Activated CD4-positive, alpha-beta T cell treated with anti-CD3 and anti-CD28 coated beads for 24 hours (primary cell): ENCODE measurements at regions not wholly inside any gene's neighbourhood (a gene's known extent, or its start where the extent isn't known, plus 50 kb on each side); places are given as distances from the start of the nearest gene placed in this dataset.
"Not testable (repeated sequence)": the region's sequence is repeated elsewhere in the genome, so short reads cannot be mapped to it uniquely, and the experiment has no call there.

Source experiments
- DNase-seq, 2 donors: peaks; one replicate each; pipeline ENCODE4 v3.0.0-alpha.2; 2020; ENCODE audit warnings: low read depth in 2 of 2

DNA sequence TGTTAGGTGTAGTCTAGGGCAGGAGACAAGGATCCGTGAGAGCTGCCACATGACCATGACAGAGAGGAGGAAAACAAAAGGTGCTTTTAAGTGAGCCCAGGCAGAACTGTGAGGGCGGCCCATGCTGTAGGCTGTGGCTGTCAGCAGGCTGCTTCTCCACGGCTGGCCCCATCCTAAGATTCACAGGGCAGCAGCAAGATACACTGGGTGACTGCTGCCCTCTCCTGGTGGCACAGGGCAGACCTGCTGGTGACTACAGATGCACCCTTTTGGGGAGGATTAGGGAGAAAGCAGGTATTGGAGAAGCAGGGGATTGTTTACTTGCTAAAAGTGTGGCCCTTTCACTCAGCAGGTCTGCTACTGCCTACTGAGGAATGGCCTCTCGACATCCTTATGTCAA lies 112.2 kb upstream of the CCZ1B start:
- DNase-seq, result not testable (repeated sequence)

DNA sequence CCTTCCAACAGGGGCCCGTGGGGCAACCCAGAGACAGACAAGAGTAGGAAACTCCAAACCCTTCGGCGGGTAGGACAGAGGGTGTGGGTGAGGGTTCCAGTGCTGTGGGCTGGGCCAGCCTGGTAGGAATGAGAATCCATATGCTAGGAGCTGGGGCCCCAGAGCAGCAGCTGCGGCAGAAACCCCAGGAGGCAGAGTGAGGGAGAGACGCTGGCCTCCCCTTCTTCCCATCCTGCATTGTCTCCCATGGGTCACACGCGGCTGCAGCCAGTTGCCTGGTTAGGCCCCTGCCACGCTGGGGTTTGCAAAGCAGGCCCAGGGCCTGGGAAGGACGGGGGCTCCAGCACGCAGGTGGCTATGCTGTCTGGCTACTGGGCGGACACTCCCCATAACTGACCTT lies 113.1 kb upstream of the CCZ1B start:
- not testable (repeated sequence) for DNase-seq

DNA sequence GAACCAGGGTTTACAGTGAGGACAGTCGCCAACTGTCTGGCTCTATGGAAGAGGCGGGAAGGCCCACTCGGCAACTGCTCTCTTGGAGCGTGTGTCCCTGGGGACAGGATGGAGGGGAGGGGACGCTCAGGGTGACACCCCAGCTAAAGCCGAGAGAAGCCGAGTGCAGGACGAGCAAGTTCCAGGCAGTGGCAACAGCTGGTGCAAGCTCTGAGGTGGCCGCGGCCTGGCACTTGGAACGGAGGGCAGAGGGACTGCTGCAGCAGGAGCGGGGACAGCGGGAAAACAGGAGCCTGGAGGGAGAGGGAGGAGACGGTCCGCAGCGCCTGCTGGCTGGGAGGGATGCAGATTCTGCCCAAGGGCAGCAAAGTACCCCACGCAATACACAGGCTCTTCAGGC lies 113.8 kb upstream of the CCZ1B start:
- DNase-seq, result not testable (repeated sequence)

DNA sequence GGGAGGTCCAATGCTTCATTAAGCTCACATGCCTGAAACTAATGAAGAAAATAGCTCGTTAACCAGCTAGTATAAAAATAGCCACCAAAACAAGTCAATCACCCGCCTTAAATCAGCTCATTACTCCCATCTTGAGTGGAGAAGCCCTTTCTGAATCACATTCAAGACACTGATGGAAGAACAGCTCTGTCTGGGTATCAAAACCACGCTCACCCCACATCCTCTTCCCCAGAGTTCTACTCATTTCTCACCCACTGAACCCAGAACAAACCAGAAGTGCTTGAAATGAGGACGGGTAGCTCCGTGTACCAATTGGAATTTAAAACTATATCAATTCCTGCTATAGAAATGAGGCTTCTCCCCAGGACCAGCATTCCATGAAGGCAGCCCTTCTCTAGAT lies 120.8 kb upstream of the CCZ1B start:
- DNase-seq, result not testable (repeated sequence)

DNA sequence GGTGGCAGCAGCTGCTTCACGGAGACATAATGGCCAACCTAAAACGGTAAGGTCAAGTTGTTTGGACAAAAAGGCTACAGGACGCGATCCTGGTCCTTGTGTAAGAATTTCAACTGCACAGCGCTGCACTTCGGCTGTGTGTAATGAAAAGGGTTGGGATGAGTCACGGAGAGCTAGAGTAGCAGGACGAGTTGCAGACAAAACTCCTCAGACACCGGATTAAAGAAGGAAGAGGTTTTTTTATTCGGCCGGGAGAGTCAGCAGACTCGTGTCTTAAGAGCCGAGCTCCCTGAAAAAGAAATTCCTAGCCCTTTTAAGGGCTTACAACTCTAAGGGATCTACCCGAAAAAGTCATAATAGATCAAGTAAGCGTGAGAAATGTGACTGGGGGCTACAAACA lies 124.2 kb upstream of the CCZ1B start:
- DNase-seq, result not testable (repeated sequence)

DNA sequence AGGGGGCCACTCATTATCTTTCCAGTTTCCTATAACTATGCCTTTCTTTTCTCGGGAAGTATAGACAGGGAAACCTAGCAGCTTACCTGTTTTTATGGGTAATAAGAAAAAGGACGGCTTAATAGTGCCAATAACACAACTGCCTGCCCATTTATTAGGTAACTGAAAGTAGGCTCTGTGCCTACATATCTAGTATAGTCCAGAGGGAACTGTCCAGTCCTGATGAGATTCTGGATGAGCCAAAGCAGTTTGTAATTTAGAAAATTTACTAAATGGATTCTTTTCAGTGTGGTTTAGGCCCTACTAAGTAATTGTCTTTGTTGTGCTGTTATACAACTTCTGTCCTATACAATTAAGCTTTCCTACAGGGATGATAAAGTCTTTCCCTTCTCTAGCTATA lies 125.5 kb upstream of the CCZ1B start:
- not testable (repeated sequence) for DNase-seq

DNA sequence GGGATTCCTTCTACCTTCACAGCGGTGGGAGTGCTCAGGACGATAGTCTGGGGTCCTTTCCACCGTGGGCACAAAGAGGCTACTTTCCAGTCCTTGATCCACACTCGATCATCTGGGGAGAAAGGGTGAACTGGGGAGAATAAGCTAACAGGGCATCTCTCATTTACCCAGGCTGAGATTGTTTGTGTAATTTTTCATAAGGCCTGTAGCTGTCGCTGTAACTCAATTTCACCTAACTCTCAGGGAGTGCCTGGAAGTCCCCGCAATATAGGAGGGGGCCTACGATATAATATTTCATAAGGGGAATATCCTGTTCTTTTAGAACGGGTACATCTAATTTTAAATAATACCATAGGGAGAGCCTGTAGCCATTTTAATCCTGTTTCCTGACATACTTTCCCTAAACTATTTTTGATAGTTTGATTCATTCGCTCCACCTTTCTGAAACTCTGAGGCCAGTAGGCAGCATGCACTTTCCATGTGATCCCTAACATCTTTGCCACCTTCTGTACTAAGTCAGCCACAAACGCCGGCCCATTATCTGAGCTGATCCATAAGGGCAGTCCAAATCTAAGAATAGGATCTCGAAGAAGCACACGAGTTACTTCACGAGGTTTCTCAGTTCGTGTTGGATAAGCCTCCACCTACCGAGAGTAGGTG lies 127.2 kb upstream of the CCZ1B start:
- DNase-seq, result not testable (repeated sequence)

DNA sequence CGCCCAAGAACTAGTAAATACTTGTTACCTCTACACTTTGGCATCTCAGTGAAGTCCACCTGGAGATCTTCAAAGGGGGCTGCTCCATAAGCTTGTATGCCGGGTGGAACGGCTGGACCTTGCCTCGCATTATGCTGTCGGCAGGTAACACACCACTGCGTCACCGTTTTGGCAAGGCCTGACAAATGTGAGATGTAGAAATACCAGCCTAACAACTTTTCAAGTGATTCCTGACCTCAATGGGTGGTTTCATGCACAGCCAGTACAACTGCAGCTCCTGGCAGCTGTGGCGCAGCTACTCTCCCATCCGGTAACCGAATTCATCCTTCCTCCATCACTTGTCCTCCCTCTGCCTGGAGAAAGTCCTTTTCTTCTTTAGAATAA lies 127.7 kb upstream of the CCZ1B start:
- DNase-seq, result not testable (repeated sequence)

DNA sequence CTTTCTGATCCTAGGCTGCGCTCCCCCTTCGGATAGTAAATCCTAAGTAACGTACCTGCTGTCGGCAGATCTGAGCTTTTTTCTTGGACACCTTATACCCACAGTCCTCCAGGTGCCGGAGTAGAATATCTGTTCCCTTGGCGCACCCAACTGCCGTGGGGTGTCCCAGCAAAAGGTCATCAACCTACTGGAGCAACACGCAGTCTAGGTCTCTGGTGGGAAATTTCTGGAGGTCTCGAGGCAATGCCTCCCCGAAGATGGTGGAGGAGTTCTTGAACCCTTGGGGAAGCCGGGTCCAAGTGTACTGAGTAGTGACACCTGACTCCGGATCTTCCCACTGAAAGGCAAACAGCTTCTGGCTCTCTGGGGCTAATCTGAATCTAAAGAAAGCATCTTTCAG lies 129.3 kb upstream of the CCZ1B start:
- DNase-seq, result not testable (repeated sequence)

DNA sequence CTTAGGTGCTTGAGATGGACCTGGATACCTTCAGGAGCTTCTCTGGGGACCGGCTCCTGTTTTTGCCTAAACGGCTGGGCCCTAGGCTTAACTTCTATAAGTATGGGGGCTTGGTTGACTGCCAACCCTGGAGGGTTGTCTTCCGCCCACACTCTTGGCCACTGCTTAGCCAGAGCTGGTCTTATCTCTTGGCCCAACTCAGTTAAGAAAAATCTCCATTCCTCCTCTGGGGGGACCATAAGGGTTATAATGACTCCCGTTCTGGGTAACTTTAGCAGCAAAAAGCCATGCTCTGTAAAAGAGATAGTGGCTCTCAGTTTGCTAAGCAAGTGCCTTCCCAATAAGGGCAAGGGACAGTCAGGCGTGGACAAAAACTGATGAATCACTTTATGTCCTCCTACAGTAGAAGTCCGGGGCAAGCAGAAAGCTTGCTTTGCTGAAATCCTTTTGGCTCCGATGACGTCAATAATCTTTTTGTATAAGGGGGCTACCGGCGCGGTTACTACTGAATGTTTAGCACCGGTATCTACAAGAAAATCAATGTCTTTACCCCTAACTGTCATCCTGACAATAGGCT lies 130.0 kb upstream of the CCZ1B start:
- DNase-seq, result not testable (repeated sequence)

DNA sequence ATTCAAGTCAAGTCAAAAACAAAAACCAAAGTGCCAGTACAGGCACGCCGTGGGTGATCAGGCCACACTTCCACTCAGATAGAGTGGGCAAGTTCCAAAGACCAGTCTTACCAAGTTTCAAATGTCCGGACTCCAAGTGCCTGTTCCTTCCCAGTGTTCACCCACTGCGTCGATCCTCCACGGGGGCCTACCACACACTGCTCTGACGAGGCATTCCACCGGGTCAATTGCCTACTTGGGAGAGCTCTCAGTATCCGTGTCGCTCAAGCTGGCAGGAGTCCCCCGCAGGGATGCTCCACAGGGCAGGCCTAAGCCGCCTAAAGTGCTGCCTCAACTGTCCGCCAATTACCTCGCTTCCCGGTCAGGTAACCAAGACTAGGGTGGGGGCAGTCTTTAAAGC lies 132.3 kb upstream of the CCZ1B start:
- not testable (repeated sequence) for DNase-seq

DNA sequence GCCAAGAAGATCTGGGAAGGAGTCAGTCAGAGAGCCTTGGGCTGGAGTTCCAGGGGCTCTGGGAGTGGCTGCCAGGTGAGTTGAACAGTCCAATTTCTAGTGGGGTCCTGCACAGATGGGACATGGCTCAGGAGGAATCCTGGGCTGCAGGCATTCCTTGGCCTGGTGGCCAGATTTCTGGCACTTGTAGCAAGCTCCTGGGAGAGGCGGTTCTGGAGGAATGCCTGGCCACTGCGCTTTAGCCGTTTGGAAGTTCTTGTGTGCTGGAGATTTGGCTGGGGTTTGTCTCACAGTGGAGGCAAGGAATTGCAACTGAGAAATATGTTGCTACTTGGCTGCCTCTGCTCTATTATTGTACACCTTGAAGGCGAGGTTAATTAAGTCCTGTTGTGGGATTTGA lies 133.9 kb upstream of the CCZ1B start:
- DNase-seq, result not testable (repeated sequence)

DNA sequence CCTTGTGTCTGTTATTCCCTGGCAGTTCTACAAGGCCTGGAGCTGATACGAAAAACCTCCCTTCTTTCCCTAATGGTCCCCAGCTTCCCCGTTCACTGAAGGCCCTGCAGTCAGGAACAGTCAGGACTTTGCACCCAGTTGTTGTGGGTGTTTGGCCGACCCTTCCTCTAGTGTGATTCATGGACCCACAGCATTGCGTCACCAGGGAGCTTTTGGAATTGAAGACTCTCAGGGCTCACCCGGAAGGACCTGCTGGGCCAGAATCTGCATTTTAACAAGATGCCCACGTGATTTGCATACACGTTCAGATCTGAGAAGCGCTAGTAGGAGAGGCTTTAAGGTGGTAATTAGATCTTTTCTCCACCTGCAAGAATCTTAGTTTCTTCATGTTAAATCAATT lies 136.8 kb upstream of the CCZ1B start:
- DNase-seq, result not testable (repeated sequence)

DNA sequence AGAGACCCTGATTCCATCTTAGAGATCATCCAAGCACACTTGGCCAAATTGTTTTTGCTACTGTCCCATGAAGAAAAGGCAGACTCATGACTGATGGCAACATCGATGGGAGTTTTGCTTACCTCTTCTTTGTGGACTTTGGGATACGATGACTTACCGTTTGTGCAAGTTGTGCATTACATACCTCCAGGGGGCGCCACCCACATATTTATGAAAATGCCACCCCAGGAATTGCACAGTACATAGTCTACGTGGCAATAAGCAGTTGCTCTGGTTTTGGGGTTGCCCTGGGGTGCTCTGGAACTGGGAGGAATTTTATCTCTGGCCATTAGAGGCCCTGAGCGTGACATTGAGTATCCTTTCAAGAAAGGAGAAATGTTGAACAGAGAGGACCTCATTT lies 139.0 kb upstream of the CCZ1B start:
- peak; percentile 39 to 56 for DNase-seq

DNA sequence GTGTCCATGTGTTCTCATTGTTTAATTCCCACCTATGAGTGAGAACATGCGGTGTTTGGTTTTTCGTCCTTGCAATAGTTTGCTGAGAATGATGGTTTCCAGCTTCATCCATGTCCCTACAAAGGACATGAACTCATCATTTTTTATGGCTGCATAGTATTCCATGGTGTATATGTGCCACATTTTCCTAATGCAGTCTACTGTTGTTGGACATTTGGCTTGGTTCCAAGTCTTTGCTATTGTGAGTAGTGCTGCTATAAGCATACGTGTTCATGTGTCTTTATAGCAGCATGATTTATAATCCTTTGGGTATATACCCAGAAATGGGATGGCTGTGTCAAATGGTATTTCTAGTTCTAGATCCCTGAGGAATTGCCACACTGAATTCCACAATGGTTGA lies 144.1 kb upstream of the CCZ1B start:
- not testable (repeated sequence) for DNase-seq

DNA sequence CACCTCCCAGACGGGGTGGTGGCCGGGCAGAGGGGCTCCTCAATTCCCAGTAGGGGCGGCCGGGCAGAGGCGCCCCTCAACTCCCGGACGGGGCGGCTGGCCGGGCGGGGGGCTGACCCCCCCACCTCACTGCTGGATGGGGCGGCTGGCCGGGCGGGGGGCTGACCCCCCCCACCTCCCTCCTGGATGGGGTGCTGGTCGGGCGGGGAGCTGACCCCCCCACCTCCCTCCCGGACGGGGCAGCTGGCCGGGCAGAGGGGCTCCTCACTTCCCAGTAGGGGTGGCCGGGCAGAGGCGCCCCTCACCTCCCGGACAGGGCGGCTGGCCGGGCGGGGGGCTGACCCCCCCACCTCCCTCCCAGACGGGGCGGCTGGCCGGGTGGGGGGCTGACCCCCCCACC lies 148.8 kb upstream of the CCZ1B start:
- not testable (repeated sequence) for DNase-seq

DNA sequence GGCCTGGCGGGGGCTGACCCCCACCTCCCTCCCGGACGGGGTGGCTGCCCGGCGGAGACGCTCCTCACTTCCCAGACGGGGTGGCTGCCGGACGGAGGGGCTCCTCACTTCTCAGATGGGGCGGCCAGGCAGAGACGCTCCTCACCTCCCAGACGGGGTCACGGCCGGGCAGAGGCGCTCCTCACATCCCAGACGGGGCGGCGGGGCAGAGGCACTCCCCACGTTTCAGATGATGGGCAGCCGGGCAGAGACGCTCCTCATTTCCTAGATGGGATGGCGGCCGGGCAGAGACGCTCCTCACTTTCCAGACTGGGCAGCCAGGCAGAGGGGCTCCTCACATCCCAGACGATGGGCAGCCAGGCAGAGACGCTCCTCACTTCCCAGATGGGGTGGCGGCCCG lies 149.3 kb upstream of the CCZ1B start:
- not testable (repeated sequence) for DNase-seq

DNA sequence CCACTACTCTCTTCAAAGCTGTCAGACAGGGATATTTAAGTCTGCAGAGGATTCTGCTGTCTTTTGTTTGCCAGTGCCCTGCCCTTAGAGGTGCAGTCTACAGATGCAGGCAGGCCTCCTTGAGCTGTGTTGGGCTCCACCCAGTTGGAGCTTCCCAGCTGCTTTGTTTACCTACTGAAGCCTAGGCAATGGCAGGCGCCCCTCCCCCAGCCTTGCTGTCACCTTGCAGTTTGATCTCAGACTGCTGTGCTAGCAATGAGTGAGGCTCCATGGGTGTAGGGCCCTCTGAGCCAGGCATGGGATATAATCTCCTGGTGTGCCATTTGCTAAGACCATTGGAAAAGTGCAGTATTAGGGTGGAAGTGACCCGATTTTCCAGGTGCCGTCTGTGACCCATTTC lies 151.3 kb upstream of the CCZ1B start:
- not testable (repeated sequence) for DNase-seq

DNA sequence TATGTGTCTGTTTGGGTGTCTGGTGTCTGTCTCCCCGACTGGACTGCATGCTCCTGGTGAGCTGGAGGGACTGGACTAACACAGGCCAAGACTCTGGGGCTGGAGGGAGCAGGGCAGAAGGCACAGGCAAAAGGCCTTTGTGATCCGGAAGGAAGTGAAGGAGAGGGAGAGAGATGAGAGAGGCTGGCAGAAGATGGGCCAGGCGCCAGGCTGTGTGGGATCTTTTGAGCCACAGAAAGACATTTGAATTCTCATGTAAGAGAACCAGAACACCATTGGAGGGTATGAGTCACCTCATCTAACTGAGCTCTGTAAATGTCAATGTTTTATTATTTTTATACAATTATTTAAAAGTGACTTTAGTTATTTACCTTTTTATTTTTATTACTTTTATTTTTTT lies 152.3 kb upstream of the CCZ1B start:
- not testable (repeated sequence) for DNase-seq

DNA sequence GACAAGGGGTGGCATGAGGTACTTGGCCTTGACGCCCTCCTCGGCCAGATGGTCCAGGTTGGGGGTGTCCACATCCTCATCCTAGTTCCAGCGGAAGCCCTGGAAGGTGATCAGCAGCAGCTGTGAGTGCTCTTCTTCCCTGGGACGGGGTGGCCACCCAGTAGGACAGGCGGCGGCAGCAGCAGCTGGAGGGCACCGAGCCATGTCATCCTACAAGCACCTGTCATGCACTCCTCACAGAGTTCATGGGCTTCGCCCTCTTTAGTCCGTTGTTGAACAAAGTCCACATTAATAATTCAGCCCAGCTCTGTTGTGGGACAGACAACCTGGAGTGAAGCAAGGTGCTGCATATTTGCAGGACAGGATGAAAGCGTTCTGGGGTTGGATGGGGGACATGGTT lies 153.4 kb upstream of the CCZ1B start:
- not testable (repeated sequence) for DNase-seq

DNA sequence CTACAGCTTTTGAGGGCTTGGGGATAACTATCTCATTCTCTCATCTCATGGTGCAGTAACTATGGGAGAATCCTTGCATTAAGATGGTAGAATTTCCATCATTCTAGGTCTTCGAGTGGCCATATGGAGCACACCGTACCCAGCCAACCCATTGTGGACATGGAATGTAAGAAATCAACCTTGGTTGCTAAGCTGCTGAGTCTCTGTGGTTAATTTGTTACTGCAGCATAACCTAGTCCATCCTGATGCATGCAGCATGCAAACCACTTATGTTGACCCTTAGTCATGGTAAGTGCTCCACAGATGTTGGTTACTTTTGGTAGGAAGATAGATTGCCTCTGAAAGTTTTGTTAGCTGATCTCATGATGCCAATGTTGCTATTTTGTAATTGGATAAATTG lies 156.3 kb upstream of the CCZ1B start:
- not testable (repeated sequence) for DNase-seq

DNA sequence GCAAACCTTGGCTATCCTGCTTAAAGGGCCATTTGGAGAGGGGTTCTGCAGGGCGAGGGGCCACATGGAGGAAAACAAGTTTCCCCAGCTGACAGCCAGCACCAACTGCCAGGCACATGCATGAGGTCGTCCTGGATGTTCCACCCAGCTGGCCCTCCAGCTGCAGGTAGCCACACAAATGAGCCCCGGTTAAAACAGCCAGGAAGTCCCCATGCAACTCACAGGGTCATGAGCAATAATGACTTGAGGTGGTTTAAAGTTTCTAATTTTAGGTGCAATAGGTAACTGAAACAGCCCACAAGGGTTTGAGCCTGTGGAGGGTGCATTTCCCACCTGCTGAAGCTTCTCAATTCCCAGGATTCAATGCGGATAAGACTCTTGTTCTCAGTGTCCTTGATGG lies 160.8 kb upstream of the CCZ1B start:
- not testable (repeated sequence) for DNase-seq

DNA sequence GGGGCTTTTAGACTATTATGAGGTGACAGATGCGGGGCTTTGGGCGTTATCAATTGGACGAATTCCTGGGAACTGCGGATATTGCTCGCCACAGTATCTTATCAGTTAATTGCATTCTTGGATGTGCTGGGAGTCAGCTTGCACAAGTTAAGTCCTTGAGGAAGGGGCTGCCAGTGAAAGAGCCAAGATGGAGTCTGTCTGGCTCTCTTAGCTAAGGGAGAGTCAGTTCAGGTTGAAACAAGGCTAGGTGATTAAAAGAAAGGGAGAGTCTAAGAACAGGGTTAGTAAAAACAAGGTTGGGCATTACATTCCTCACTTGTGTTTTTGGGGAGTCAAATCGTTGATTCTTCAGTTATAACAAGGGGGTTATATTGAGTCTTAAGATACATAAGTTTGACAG lies 162.5 kb upstream of the CCZ1B start:
- not testable (repeated sequence) for DNase-seq

DNA sequence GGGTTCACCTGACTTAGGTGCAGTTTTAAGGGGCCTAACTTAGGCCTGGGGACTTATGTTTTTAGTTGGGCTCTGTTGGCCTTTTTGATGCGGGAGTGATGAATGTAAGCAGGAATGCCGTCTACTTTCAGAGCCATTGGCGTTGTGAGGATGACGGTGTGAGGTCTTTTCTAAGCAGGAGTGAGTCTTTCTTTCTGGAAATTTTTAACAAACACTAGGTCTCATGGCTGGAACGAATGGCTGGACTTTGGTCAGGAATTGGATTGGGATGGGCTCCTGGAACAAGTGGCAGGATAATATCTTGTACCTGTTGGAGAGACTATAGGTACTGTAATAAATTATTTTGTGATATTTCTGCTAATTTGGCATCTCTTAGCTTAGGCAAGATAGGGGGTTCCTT lies 163.9 kb upstream of the CCZ1B start:
- DNase-seq, result not testable (repeated sequence)
